Gastrocnemius medialis (tissue), 4 donors: ENCODE measurements at regions not wholly inside any gene's neighbourhood (a gene's known extent, or its start where the extent isn't known, plus 50 kb on each side); places are given as distances from the start of the nearest gene placed in this dataset.

Experiments used
- ATAC-seq, 2 donors: fragments of 150-250 bp; one replicate each; pipeline ENCODE4 v1.9.1; 2016
- DNase-seq, 2 donors: peaks; one replicate each; pipeline ENCODE4 v3.0.0-alpha.2; 2019
- H3K27ac ChIP-seq, 4 donors: fragments of 200-600 bp; sonication (generic); 1 replicate in 1 of 4; 2 replicates in 3 of 4; pipeline ENCODE4 v1.5.1; 2016 to 2018; ENCODE audit warnings: mild to moderate bottlenecking in 2 of 4, moderate library complexity in 1 of 4
- H3K27me3 ChIP-seq, 3 donors: fragments of 200-600 bp; sonication (generic) in 2 of 3; 1 replicate in 1 of 3; 2 replicates in 2 of 3; pipeline versions ENCODE4 v1.5.1 to v1.6.0; 2016 to 2019; ENCODE audit warnings: mild to moderate bottlenecking in 1 of 3, moderate library complexity in 1 of 3
- H3K36me3 ChIP-seq, 2 donors: fragments of 200-600 bp; sonication (generic) in 1 of 2; one replicate each; pipeline ENCODE4 v1.5.1; 2017 to 2018
- H3K4me1 ChIP-seq, 2 donors: fragments of 200-600 bp; sonication (generic) in 1 of 2; one replicate each; pipeline ENCODE4 v1.5.1; 2016 to 2017; ENCODE audit warnings: mild to moderate bottlenecking in 2 of 2
- H3K4me3 ChIP-seq, 4 donors: fragments of 200-600 bp; sonication (generic) in 3 of 4; 1 replicate in 1 of 4; 2 replicates in 3 of 4; pipeline ENCODE4 v1.5.1; 2016 to 2019; ENCODE audit warnings: mild to moderate bottlenecking in 2 of 4
- H3K9me3 ChIP-seq, 3 donors: fragments of 200-600 bp; sonication (generic) in 2 of 3; 1 replicate in 1 of 3; 2 replicates in 2 of 3; pipeline ENCODE4 v1.5.1; 2016 to 2019
- CTCF ChIP-seq, 5 experiments: fragments of 450-650 bp in 3 of 5; fragments of 200-600 bp in 2 of 5; sonication (generic) in 2 of 5; IDR thresholded peaks in 4 of 5; conservative IDR thresholded peaks in 1 of 5; 1 replicate in 4 of 5; 2 replicates in 1 of 5; pipeline ENCODE4 v1.5.1; 2016 to 2019; ENCODE audit warnings: antibody characterized with exemption in 5 of 5, mild to moderate bottlenecking in 3 of 5, moderate library complexity in 3 of 5
- POLR2A ChIP-seq, 2 donors: fragments of 450-650 bp; IDR thresholded peaks; one replicate each; pipeline ENCODE4 v1.6.1; 2017; ENCODE audit warnings: antibody characterized with exemption in 2 of 2, mild to moderate bottlenecking in 2 of 2, moderate library complexity in 2 of 2
- in situ Hi-C, 4 donors: fragments of 200-750 bp; cut with MboI; loops; one replicate each; pipeline versions ENCODE4 v1.15.0 to v1.8.0; 2017; ENCODE audit warnings: low sequenced_read_pairs in 4 of 4
- intact Hi-C: fragments of 100-400 bp; cut with DNase I; formaldehyde crosslinking; loops from one replicate; pipeline ENCODE4 v1.15.1; 2023; ENCODE audit warnings: low total_unique reads

GRCh38 chr4:162457071-162457865 lies 293.5 kb upstream of the FSTL5 start:
- H3K27ac ChIP-seq, result no peak overlapping the region
- in situ Hi-C loops, result no loop called here
- ATAC-seq, result no peak

GRCh38 chr4:162456106-162456505 lies 292.3 kb upstream of the FSTL5 start:
- Histone ChIP-seq H3K36me3 (no peaks in the 10 kb centered on the region), H3K4me1 (no peaks in the 10 kb centered on the region), H3K9me3 (no peaks in the 10 kb centered on the region), H3K4me3 (no peak overlapping the region), H3K27me3 (no peaks in the 10 kb centered on the region), H3K27ac (no peak overlapping the region)
- DNase-seq, result no peak
- ATAC-seq, result no peak
- in situ Hi-C loops, result no loop called here
- intact Hi-C loops, result no loop called here
- TF ChIP-seq CTCF (IDR thresholded peaks at IDR 0.05 in 4 of 5, conservative IDR thresholded peaks at IDR 0.05 in 1 of 5) (no peak), POLR2A (IDR thresholded peaks at IDR 0.05) (no peak)

More at GRCh38 chr4:162457071-162457865, 293.5 kb upstream of the FSTL5 start:
- H3K27me3 ChIP-seq, result no peaks in the 10 kb centered on the region
- DNase-seq, result no peak
- H3K36me3 ChIP-seq, result no peaks in the 10 kb centered on the region
- no peaks in the 10 kb centered on the region for H3K4me1 ChIP-seq
- no peak overlapping the region for H3K4me3 ChIP-seq
- TF ChIP-seq POLR2A (IDR thresholded peaks at IDR 0.05), result no peak
- no peak for TF ChIP-seq CTCF (IDR thresholded peaks at IDR 0.05 in 4 of 5, conservative IDR thresholded peaks at IDR 0.05 in 1 of 5)
- H3K9me3 ChIP-seq, result no peaks in the 10 kb centered on the region
- intact Hi-C loops, result no loop called here

- Histone ChIP-seq H3K27me3 (no peaks in the 10 kb centered on the region), H3K36me3 (no peaks in the 10 kb centered on the region), H3K27ac (no peak overlapping the region), H3K4me3 (no peak overlapping the region), H3K9me3 (no peaks in the 10 kb centered on the region), H3K4me1 (no peaks in the 10 kb centered on the region)
- TF ChIP-seq POLR2A (IDR thresholded peaks at IDR 0.05) (no peak), CTCF (IDR thresholded peaks at IDR 0.05 in 4 of 5, conservative IDR thresholded peaks at IDR 0.05 in 1 of 5) (no peak)
- in situ Hi-C loops, result no loop called here
- intact Hi-C loops, result no loop called here
- DNase-seq (no peak), ATAC-seq (no peak)
Measured at GRCh38 chr4:162450531-162451035, 286.8 kb upstream of the FSTL5 start.

GRCh38 chr4:162443510-162443909 lies 279.7 kb upstream of the FSTL5 start:
- in situ Hi-C loops, result no loop called here
- no peak overlapping the region for H3K27ac ChIP-seq
- H3K27me3 ChIP-seq, result no peaks in the 10 kb centered on the region

More at GRCh38 chr4:162443510-162443909, 279.7 kb upstream of the FSTL5 start:
- H3K36me3 ChIP-seq, result no peaks in the 10 kb centered on the region
- intact Hi-C loops, result no loop called here
- H3K4me3 ChIP-seq, result no peak overlapping the region
- DNase-seq (no peak), ATAC-seq (no peak)
- no peak for TF ChIP-seq CTCF (IDR thresholded peaks at IDR 0.05 in 4 of 5, conservative IDR thresholded peaks at IDR 0.05 in 1 of 5)
- H3K9me3 ChIP-seq, result no peaks in the 10 kb centered on the region
- H3K4me1 ChIP-seq, result no peaks in the 10 kb centered on the region
